ENCODE measurements at regions not wholly inside any gene's neighbourhood (a gene's known extent, or its start where the extent isn't known, plus 50 kb on each side); places are given as distances from the start of the nearest gene placed in this dataset.

- H4K8ac ChIP-seq (replicated peaks; ENCODE audit: insufficient read length, low read depth, low read length): no peak overlapping the region
- no peak overlapping the region for H2BK20ac ChIP-seq (ENCODE audit: low read depth, low read length, poor library complexity, severe bottlenecking)
- Mint-ChIP-seq H3K4me1 (peaks cover 3 to 4% of the 10 kb centered on the region in 2 experiments; a peak in 3 of 4 replicates), H3K4me3 (no peak overlapping the region), H3K9me3 (no peaks in the 10 kb centered on the region), H3K36me3 (ENCODE audit: insufficient read depth in 1 of 3, low read depth in 3 of 3) (no peaks in the 10 kb centered on the region), H3K27ac (no peak overlapping the region), H3K27me3 (ENCODE audit: low read depth) (no peaks in the 10 kb centered on the region)
- H2BK15ac ChIP-seq (ENCODE audit: low read depth, low read length): no peak overlapping the region
- TF ChIP-seq CTCF (conservative IDR thresholded peaks at IDR 0.05): no peak
- no CpG with 5 or more reads among the region's 4 CpGs for WGBS (ENCODE audit: extremely low coverage, insufficient read length, low lambda C conversion rate)
- no peaks in the 10 kb centered on the region for H3K79me1 ChIP-seq (ENCODE audit: insufficient read depth, low read depth, low read length, poor library complexity, severe bottlenecking)
- no peak overlapping the region for H3K18ac ChIP-seq (ENCODE audit: insufficient read length, low read depth, low read length)
- H2AK5ac ChIP-seq (ENCODE audit: insufficient read length, low read length): no peak overlapping the region
- H2BK12ac ChIP-seq (ENCODE audit: insufficient read length, low read depth, low read length): no peak overlapping the region
- no peak overlapping the region for H3T11ph ChIP-seq (ENCODE audit: low read length)
- no peaks in the 10 kb centered on the region for H4K20me1 ChIP-seq (ENCODE audit: control insufficient read depth, insufficient read depth, insufficient read length)
- H2AFZ ChIP-seq (ENCODE audit: low read length): no peak overlapping the region
- no peak overlapping the region for H3K27ac ChIP-seq (ENCODE audit: insufficient read length, low read depth, low read length)
- no peak overlapping the region for H2BK120ac ChIP-seq (ENCODE audit: low read depth, low read length, poor library complexity, severe bottlenecking)
- H3K23me2 ChIP-seq (ENCODE audit: insufficient read length, low read depth, low read length, poor library complexity, severe bottlenecking): no peaks in the 10 kb centered on the region
- no peak overlapping the region for H4K91ac ChIP-seq (ENCODE audit: insufficient read length, low read depth, low read length)
- no peak overlapping the region for H4K5ac ChIP-seq (ENCODE audit: insufficient read length, low read depth, low read length)
- H3K79me2 ChIP-seq (ENCODE audit: insufficient read depth, low read length): no peaks in the 10 kb centered on the region
- no peak overlapping the region for H2BK5ac ChIP-seq (ENCODE audit: insufficient read length, low read length)
- DNase-seq: no peak
- H3K4me1 ChIP-seq (ENCODE audit: insufficient read depth, low read length): no peaks in the 10 kb centered on the region
- no peak overlapping the region for H3K56ac ChIP-seq (ENCODE audit: insufficient read length, low read depth, low read length)
- no peaks in the 10 kb centered on the region for H3K9me3 ChIP-seq (ENCODE audit: control insufficient read depth, low read depth, low read length)
- no peaks in the 10 kb centered on the region for H3K27me3 ChIP-seq (ENCODE audit: insufficient read depth, low read length)
- no peak overlapping the region for H3K4ac ChIP-seq (ENCODE audit: low read depth, low read length)
- no peak overlapping the region for H3K23ac ChIP-seq (ENCODE audit: insufficient read length, low read depth, low read length)
- H3K4me2 ChIP-seq (ENCODE audit: insufficient read depth, insufficient read length, low read length): no peak overlapping the region
- H3K14ac ChIP-seq (ENCODE audit: insufficient read depth, low read length): no peak overlapping the region
- H3K9ac ChIP-seq (ENCODE audit: extremely low read depth, insufficient read length, low read length): no peak overlapping the region
Measured at GRCh38 chr15:35168464-35168863, 83.4 kb upstream of the NANOGP8 start.
